Stimulated activated naive CD4-positive, alpha-beta T cell treated with Interleukin-2 at 50 U/mL for 16 hours (primary cell): ENCODE measurements at regions not wholly inside any gene's neighbourhood (a gene's known extent, or its start where the extent isn't known, plus 50 kb on each side); places are given as distances from the start of the nearest gene placed in this dataset.
"Not testable (repeated sequence)": the region's sequence is repeated elsewhere in the genome, so short reads cannot be mapped to it uniquely, and the experiment has no call there.

Source experiments
- DNase-seq: peaks from one replicate; lab custom pipeline; 2025; lab: John Stamatoyannopoulos, UW

DNA sequence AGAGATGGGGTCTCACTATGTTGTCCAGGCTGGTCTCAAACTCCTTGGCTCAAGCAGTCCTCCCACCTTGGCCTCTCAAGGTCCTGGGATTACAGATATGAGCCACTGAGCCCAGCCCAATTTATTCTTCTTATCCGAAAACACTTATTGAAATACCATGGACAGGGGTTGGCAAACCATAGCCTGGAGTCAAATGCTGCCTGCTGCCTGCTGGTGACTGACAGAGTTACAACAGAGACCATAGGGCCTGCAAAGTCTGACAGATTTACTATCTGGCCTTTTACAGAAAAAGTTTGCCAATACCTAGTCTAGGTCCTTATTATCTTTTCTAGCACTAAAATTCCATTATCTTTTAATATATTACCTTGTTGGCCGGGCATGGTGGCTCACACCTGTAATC is 87.1 kb upstream of the ZNF281 start:
- no peak for DNase-seq

DNA sequence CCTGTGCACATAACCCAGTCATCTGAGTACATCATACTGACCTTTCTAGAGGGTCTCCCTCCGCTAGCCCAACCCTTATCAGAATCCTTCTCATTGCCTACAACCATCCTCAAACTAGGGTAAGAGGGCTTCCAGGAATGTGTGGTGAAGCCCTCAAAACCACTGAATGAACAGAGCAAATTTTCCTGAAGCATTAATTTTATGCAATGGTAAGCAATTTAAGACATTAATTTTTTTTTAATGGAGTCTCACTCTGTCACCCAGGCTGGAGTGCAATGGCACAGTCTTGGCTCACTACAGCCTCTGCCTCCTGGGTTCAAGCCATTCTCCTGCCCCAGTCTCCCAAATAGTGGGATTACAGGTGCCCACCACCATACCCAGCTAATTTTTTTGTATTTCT is 86.1 kb upstream of the ZNF281 start:
- DNase-seq = no peak

DNA sequence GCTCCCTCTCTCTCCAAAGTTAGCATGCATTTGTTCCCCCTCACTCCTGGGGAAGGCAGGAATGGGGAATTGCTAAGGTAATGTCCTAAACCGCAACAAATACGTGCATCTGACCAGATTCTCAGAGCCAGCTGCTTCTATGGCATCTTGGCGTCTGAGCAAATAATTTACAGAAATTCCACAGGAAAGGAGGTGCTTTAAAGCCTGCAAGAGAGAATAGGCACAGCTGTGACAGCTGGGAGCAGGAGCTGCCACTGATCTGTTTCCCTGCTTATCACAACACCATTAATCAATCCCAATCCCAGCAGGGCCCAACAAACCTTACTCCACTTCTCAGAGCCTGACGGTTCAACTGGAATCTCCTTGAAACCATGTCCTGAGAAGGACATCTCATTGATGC is 83.5 kb upstream of the ZNF281 start:
- DNase-seq = no peak

DNA sequence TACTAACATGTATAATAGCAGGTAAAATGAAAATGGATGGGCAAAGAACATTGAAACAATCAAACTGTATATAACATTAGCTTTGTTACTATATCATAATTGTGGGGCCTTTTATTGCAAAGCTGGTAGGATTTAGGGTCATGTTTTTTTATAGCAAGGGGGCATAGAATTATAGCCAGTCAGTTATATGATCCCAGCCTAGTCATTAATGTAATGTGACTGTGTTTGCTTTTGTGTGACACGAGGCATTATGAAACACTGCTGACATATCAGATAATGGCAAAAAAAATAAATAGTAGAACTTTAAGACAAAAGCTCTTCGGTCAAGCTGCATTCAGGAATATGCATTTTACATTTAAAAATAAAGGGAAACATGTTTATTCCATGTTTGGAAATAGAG is 81.3 kb upstream of the ZNF281 start:
- DNase-seq = no peak

DNA sequence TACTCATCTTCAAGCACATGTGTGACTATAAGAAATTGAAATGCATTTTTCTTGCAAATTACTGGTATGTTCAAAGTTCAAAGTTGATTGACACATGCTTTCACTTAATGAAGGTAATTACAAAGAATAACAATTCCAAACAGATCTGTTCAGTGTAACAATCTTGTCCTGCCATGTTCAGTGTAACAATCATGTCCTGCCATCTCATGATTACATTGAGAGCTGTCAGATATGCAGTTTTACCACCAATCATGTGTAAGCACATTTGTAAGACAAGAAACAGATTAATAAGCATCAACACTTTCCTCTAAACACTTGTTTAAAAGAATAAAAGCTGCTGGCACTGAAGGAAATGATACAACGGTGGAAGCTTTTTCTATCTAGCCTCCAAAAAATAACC is 80.3 kb upstream of the ZNF281 start:
- no peak for DNase-seq

DNA sequence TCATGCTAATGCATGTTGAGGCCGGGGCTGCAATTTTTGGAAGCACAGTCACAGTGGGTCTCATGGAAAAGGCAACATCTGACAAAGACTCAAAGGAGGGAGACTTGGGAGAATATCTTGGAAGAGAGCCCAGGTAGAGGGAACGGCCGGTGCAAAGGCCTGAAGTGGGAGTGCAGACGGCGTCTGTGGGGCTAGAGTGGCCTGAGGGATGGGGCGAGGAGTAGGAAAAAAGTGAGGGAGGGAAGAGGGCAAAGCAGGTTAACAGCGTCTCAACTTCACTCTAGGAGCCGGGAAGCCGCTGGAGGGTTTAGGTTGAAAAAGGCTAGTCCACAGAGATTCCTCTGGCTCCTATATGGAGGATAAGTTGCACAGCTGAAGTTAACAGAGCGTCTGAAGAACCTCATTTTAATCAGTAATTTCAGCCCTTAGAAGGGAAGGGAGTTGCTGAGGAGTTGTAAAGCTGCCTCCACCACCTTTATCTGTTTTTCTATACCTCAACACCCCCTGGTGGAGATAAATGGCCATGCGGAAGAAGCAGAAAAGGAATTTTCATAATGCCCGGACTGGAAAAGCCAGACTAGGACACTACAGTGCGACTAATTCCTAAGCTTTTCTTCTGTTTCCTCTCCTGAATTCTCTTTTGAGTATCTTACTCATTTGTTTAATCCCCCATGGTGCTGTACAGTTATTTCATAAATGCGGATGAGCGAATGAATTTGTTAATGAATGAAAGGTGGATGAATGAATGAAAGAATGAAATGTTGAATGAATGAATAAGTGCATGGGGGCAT is 78.7 kb upstream of the ZNF281 start:
- peak; percentile 1 for DNase-seq

DNA sequence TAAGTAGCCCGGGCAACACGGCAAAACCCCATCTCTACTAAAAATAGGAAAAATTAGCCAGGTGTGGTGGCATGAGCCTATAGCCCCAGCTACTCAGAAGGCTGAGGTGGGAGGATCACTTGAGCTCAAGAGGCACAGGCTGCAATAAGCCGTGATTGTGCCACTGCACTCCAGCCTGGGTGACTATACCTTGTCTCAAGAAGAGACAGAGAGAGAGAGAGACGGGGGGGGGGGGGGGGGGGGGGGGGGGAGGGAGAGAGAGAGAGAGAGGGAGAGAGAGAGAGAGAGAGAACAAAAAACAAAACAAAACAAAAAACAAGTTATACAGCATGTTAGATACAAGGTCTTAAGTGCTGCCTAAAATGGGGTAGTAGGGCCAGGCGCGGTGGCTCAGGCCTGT is 77.8 kb upstream of the ZNF281 start:
- no peak for DNase-seq

DNA sequence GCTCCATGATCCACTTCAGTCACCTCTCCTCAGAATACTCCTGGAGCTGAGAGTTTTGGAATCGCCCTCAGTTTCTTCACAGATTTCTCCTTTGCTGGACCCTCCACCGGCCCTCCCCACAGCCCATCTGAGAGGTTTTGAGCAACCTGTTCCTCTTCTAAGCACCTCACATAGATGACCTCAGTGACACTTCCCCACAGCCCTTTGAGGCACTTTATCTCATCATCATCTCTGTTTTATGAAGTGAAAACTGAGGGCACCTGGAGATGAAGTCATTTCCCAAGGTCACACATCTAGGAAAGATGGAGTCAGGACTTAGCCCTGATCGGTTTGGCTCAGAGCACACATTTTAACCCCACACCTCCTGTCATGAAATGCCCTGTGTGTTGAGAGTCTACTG is 76.8 kb upstream of the ZNF281 start:
- no peak for DNase-seq

DNA sequence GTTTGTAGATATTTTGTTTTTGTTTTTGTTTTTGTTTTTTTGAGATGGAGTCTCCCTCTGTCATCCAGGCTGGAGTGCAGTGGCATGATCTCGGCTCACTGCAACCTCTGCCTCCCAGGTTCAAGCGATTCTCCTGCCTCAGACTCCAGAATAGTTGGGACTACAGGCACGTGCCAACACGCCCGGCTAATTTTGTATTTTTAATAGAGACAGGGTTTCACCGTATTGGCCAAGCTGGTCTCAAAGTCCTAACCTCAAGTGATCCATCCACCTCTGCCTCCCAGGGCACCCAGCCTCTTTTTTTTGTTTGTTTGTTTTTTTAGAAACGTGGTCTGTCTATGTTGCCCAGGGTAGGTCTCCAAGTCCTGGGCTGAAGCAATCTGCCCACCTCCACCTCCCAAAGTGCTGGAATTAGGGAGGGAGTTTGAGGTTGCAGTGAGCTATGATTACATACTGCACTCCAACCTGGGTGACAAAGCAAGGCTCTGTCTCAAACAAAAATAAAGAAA is 74.7 kb upstream of the ZNF281 start:
- DNase-seq = not testable (repeated sequence)

DNA sequence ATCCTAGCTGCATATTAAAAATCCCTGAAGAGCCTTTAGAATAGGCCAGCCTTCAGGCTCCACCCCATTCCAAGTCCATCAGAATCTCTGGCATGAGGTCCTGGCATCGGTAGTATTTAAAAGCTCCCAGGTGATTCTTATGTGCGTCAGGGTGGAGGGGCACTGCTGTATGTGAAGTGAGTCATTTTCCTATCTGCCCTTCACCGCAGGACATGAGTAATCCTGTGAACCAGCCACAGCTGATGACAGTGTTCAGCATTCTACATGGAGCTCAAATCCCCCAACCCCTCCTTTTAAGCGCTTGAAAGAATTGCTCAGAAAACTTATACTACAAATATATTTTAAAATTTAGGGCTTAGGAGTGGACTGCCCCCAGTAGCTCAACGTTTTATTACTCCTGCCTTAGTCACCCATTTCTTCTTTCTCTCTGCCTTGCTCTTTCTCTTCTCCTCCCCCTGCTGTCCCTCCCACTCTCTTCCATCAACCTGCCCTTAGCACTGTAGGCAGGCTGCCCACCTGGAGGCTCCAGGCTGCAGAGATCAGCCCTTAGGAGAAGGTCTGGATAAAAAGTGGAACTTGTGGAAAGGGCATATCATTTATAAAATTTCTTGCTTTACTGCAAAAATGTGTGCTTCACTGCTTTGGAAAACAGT is 73.8 kb upstream of the ZNF281 start:
- DNase-seq = peak; percentile 70

DNA sequence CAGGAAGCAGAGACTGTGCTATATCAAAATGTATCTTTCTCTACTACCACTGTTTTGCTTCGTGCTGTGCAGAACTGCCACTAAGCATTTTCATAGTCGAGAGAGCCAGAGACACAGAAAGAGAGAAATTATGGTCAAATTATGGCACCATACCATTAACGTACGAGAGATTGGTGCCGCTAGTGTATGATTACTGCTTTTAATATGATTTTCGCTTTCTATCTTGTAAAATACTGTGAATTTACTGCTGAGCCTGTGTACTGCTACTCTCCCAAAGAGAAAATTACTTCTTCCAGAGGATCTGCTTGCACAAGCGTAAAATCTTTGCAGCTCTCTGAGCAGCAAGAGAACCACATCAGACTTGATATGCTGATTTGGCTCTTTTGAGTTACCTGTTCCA is 71.1 kb upstream of the ZNF281 start:
- no peak for DNase-seq

DNA sequence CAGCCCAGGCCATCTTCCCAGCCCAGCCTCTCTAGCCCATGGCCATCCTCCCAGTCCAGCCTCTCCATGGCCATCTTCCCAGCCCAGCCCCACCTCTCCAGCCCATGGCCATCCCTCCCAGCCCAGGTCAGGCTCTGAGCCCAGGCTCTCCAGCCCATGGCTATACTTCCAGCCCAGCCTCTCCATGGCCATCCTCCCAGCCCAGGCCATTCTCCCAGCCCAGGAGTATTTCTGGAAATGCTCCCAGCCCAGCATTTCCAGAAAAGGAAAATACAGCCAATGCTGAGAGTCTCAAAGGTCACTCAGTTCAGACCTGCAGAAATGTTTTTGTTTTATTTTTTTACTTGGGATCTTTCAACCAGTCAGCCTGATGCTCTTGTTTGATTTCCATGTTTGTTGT is 70.0 kb upstream of the ZNF281 start:
- no peak for DNase-seq

DNA sequence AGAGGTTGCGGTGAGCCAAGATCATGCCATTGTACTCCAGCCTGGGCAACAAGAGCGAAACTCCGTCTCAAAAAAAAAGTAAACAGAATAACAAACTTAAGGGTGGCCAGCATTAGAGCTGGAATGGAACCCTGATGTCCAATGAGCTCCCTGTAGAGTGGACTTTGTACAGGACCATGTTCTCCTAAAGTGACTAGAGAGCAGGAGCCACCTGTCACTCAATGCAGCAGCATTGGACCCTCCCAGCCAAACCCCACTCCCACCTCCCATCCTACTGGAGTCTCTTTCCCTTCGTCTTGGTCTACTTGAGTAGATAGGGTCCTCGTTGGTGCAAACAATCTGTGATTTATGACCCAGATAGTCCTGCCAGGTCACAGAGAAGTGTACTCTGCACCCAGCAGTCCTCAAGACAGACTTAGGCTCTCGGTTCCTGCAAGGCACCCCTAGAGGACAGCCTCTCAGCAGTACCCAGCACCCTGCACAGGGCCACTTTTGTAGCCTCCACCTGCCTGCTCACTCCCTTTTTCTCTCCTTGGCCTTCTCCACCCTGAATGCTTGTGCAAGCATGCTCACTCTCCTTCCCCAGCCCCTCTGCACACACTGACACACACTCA is 69.2 kb upstream of the ZNF281 start:
- no peak for DNase-seq

DNA sequence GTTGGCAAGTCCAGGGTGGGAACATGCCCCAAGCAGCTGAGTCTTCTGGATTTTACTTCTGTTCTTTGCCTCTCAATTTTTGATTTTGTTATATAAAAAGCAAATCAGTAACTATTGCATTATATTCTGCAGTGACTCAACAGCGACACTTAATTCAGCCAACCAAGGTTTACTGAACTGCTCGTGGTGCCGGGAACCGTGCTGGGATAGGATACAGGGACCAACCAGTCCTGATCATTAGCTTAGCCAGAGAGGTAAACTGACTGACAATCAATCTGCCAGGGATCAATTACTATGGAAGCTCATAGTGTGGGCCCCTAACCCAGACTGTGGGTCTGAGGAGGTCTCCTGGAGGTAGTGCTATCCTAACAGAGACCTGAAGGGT is 68.4 kb upstream of the ZNF281 start:
- no peak for DNase-seq

DNA sequence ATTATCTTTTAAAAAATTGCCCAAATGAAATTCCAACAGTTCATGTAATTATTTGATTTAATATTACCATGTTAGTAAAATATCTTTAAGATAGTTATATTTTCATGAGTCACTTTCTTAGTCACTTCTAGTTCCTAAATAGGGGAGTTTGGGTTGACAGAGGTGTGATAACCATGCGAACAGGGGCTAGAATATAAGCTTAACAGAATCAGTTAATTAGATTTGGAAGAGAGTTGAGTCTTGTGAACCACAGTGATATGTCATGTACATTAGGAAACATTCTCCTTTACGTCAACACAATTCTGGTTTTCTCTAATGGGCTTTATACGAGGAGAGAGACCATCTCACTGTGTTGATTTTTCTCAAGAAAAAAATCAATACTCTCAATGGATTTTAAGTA is 64.8 kb upstream of the ZNF281 start:
- DNase-seq = no peak

DNA sequence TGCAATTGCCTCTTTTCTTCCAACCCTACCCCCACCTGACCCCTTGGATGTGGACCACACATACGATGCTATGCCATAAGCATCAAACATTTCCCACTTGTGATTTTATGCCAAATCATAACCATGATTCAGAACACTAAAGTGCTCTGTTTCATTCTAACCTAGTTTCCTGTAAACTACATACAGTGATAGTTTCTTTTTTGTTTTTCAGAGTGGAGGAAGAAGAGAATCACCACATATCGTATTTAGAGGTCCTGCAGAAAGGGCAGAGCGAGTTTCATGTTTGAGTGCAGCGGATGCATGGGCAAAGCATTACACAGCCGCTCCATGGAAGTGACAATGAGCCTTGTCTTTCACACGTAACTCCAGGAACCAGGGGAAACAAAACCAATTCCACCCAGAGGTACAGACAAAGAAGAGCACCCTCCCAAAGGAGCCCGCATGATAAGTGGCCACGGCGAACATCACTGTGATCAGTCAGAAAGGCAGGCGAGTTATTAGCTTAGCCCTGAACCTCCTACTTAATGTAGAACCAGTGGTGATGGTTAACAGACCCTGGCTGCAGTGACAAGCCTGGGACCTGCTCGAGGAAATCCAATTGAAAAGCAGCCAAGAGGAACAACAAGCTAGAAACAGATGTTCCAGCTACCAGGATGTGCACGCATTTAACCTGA is 64.0 kb upstream of the ZNF281 start:
- peak; percentile 26 for DNase-seq

DNA sequence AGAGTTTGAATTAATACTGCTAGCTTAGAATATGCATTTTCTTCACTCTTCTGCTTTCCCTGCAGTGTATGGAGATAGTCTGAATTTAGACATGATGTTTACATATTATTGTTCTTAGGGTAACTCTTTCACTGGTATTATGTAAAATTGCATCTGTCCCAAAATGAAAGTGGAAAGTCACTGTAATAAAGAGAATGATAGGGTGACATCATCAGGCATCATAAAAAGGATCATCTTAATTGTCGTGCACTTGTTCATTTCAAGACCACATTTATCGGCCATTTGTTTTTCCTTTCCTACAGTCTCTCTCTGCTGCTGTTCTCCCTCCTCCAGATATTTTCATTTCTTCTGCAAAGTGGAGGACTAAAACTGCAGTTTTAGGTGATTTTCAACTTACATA is 61.9 kb upstream of the ZNF281 start:
- no peak for DNase-seq

DNA sequence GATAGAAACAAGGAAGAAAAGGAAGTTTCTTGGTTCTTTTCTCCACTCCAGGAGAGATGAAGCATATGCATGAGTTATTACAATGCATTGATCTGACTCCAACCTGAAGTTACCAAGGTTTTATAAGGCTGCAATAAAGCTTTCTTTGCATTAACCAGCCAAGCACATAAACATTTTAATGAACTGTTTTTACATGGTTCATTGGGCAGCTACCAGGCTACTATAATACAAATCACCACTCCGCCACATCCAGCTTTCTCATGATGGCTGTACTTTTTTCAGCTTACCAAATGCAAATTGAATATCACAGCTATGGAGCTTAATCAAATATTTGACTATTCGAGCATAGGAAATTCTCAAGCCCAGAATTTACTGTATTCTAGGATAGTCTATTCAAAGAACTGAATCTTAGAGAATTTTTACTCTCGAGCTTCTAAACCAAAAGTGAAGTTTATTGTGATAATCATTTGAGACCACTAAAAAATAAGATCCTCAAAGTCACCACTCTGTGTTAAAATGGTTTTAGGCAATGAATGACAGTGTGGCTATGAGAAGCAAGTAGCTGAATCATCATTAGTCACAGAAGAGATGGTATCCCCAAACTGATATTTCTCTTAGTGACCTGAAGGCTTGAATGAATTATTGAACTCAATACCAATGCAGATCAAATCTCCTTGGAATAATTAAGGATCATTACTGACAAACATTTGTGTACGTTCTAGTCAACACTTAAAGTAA is 58.6 kb upstream of the ZNF281 start:
- no peak for DNase-seq

DNA sequence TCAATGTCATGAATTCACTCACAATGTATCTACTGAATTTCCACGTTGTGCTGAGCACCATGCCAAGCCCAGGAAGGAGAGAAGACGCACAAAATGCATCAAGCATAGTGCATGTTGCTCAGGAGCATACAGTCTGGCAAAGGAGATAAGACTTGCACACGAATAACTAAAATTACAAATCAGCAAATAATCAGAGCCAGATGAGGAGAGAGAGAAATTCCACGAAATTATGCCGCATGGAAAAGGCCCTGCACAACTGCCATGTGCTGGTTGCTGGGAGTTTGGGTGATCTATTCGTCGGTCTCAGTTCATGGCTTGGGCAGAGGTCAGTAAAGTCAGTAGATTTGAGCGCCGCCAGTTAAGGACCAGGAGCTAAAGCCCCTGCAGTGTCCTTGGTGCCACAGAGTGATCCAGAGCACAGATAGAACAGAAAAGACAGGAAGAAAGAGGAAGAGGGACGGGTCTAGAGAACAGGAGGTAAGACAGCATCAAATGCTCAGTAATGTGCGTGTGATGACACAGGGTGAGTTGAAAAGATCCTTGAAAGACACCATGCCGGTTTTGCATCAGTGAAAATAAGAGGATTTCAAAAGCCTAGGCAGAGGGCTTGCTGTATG is 55.1 kb upstream of the ZNF281 start:
- no peak for DNase-seq
